WTC11 (cell line): ENCODE measurements at regions not wholly inside any gene's neighbourhood (a gene's known extent, or its start where the extent isn't known, plus 50 kb on each side); places are given as distances from the start of the nearest gene placed in this dataset.

ENCODE experiments used
- ATAC-seq: fragments of 200-7000 bp; cut with Tn5 transposase; 2 replicates; pipeline ENCODE4 v1.10.0; 2021; ENCODE audit warnings: mild to moderate bottlenecking, moderate library complexity
- CTCF ChIA-PET: fragments of 300-600 bp; sonication (Branson Sonifier 250); formaldehyde crosslinking; loops from one replicate; lab custom pipeline; 2021; ENCODE audit warnings: antibody characterized with exemption; lab: Charles Lee
- POLR2A ChIA-PET: fragments of 350-600 bp; sonication (Branson Sonifier 250); formaldehyde crosslinking; loops from one replicate; lab custom pipeline; 2021; ENCODE audit warnings: antibody characterized with exemption; lab: Charles Lee
- DNase-seq: peaks from one replicate; pipeline ENCODE4 v3.0.0; 2021; ENCODE audit warnings: low spot score
- H3K27ac Mint-ChIP-seq: 2 replicates; pipeline ENCODE4 v1.8.0; 2021; ENCODE audit warnings: mixed read lengths
- H3K27me3 Mint-ChIP-seq: 2 replicates; pipeline ENCODE4 v1.8.0; 2021; ENCODE audit warnings: low read depth, mild to moderate bottlenecking, moderate library complexity, mixed read lengths
- H3K36me3 Mint-ChIP-seq: 2 replicates; pipeline ENCODE4 v1.8.0; 2021; ENCODE audit warnings: mixed read lengths
- H3K4me1 Mint-ChIP-seq: 2 replicates; pipeline ENCODE4 v1.8.0; 2022; ENCODE audit warnings: mixed read lengths
- H3K4me3 Mint-ChIP-seq: 2 replicates; pipeline ENCODE4 v1.8.0; 2021; ENCODE audit warnings: mild to moderate bottlenecking, moderate library complexity, mixed read lengths
- H3K9me3 Mint-ChIP-seq: 2 replicates; pipeline ENCODE4 v1.8.0; 2021; ENCODE audit warnings: mixed read lengths
- AR ChIP-seq: fragments of 250-450 bp; sonication (Bioruptor Pico); IDR thresholded peaks from 2 replicates; pipeline ENCODE4 v1.9.0; 2021; ENCODE audit warnings: mild to moderate bottlenecking
- CDX4 ChIP-seq: fragments of 250-450 bp; sonication (Bioruptor Pico); IDR thresholded peaks from 2 replicates; pipeline ENCODE4 v1.9.0; 2021; ENCODE audit warnings: moderate library complexity, mild to moderate bottlenecking, inconsistent platforms, borderline replicate concordance
- E2F5 ChIP-seq: sonication (generic); formaldehyde crosslinking; IDR thresholded peaks from 2 replicates; pipeline ENCODE4 v1.8.1; 2022; ENCODE audit warnings: mild to moderate bottlenecking, moderate library complexity, missing genetic modification reagents
- ELF4 ChIP-seq: sonication (generic); formaldehyde crosslinking; IDR thresholded peaks from 2 replicates; pipeline ENCODE4 v1.8.1; 2022; ENCODE audit warnings: low read depth, mild to moderate bottlenecking, moderate library complexity, missing genetic modification reagents
- FOXP4 ChIP-seq: sonication (generic); formaldehyde crosslinking; IDR thresholded peaks from 2 replicates; pipeline ENCODE4 v1.8.0; 2022; ENCODE audit warnings: mild to moderate bottlenecking, missing genetic modification reagents
- GRHL2 ChIP-seq: fragments of 250-450 bp; sonication (Bioruptor Pico); IDR thresholded peaks from 2 replicates; pipeline ENCODE4 v1.8.0; 2022; ENCODE audit warnings: mild to moderate bottlenecking, moderate library complexity; ENCODE audit not compliant: insufficient replicate concordance, severe bottlenecking
- HMGA2 ChIP-seq: fragments of 250-450 bp; sonication (Bioruptor Pico); IDR thresholded peaks from 2 replicates; pipeline ENCODE4 v1.4.0; 2021; ENCODE audit warnings: mild to moderate bottlenecking, moderate library complexity
- HMGXB4 ChIP-seq: sonication (generic); formaldehyde crosslinking; IDR thresholded peaks from 2 replicates; pipeline ENCODE4 v1.8.1; 2023; ENCODE audit warnings: mild to moderate bottlenecking, moderate library complexity, missing genetic modification reagents
- IRF1 ChIP-seq: sonication (generic); formaldehyde crosslinking; IDR thresholded peaks from 2 replicates; pipeline ENCODE4 v1.8.0; 2023; ENCODE audit warnings: missing genetic modification reagents
- MYBL2 ChIP-seq: sonication (generic); formaldehyde crosslinking; IDR thresholded peaks from 2 replicates; pipeline ENCODE4 v1.8.1; 2023; ENCODE audit warnings: mild to moderate bottlenecking, moderate library complexity, missing genetic modification reagents
- NFYB ChIP-seq: sonication (generic); formaldehyde crosslinking; conservative IDR thresholded peaks from 2 replicates; pipeline ENCODE4 v1.8.0; 2022; ENCODE audit warnings: low read depth, missing genetic modification reagents
- NR1H2 ChIP-seq: sonication (generic); formaldehyde crosslinking; IDR thresholded peaks from 2 replicates; pipeline ENCODE4 v1.9.0; 2021; ENCODE audit warnings: mild to moderate bottlenecking, moderate library complexity, missing genetic modification reagents
- ZBTB21 ChIP-seq: sonication (generic); formaldehyde crosslinking; IDR thresholded peaks from 2 replicates; pipeline ENCODE4 v1.8.1; 2023; ENCODE audit warnings: mild to moderate bottlenecking, missing genetic modification reagents, borderline replicate concordance
- ZBTB43 ChIP-seq: sonication (generic); formaldehyde crosslinking; IDR thresholded peaks from 2 replicates; pipeline ENCODE4 v1.8.1; 2023; ENCODE audit warnings: mild to moderate bottlenecking, missing genetic modification reagents
- ZNF232 ChIP-seq: sonication (generic); formaldehyde crosslinking; IDR thresholded peaks from 2 replicates; pipeline ENCODE4 v1.8.0; 2022; ENCODE audit warnings: mild to moderate bottlenecking, missing genetic modification reagents
- ZNF317 ChIP-seq: sonication (generic); formaldehyde crosslinking; IDR thresholded peaks from 2 replicates; pipeline ENCODE4 v1.8.1; 2023; ENCODE audit warnings: low read depth, mild to moderate bottlenecking, moderate library complexity, missing genetic modification reagents, borderline replicate concordance
- ZNF423 ChIP-seq: fragments of 250-450 bp; sonication (Bioruptor Pico); IDR thresholded peaks from 2 replicates; pipeline ENCODE4 v2.1.2; 2022; ENCODE audit warnings: mild to moderate bottlenecking, moderate library complexity

- no peak for TF ChIP-seq ZNF232 (CRISPR knock-in tag)
- TF ChIP-seq AR (CRISPR knock-in tag): no peak
- no peak for TF ChIP-seq GRHL2 (CRISPR knock-in tag)
- TF ChIP-seq IRF1 (CRISPR knock-in tag): no peak
- no peak for TF ChIP-seq ZNF423
- Mint-ChIP-seq H3K9me3 (no peaks in the 10 kb centered on the region), H3K27me3 (no peaks in the 10 kb centered on the region), H3K36me3 (no peaks in the 10 kb centered on the region), H3K4me3 (no peak overlapping the region), H3K27ac (no peak overlapping the region), H3K4me1 (no peaks in the 10 kb centered on the region)
- ChIA-PET CTCF (no interaction called here), POLR2A (no interaction called here)
- no peak for DNase-seq
- no peak for ATAC-seq
These were observed 438.1 kb downstream of the MDFIC start for GRCh38 chr7:115359955-115360354.

- POLR2A ChIA-PET: no interaction called here
- no peak for TF ChIP-seq ZBTB21 (CRISPR knock-in tag)
- TF ChIP-seq ZBTB43 (CRISPR knock-in tag): no peak
- no peak for TF ChIP-seq ZNF317 (CRISPR knock-in tag)
- TF ChIP-seq ZNF423: no peak
- no peak for TF ChIP-seq MYBL2
- no peak for TF ChIP-seq NR1H2 (CRISPR knock-in tag)
- TF ChIP-seq IRF1 (CRISPR knock-in tag): no peak
- no peak for TF ChIP-seq ELF4 (CRISPR knock-in tag)
- no peak for TF ChIP-seq FOXP4 (CRISPR knock-in tag)
- TF ChIP-seq CDX4 (CRISPR knock-in tag): no peak
- Mint-ChIP-seq H3K4me1 (no peaks in the 10 kb centered on the region), H3K4me3 (no peak overlapping the region), H3K36me3 (no peaks in the 10 kb centered on the region), H3K27ac (no peak overlapping the region), H3K27me3 (no peaks in the 10 kb centered on the region), H3K9me3 (no peaks in the 10 kb centered on the region)
- no peak for ATAC-seq
- no peak for DNase-seq
- CTCF ChIA-PET: interaction anchor here (0.8 kb wide), 1 partner anchor 21 kb away, joined by 3 read pairs; no protein-coding TSS in a partner anchor
These were observed 437.2 kb downstream of the MDFIC start for GRCh38 chr7:115359119-115359518.

GRCh38 chr7:115357703-115357999 lies 435.8 kb downstream of the MDFIC start:
- Mint-ChIP-seq H3K27ac (no peak overlapping the region), H3K27me3 (no peaks in the 10 kb centered on the region), H3K9me3 (no peaks in the 10 kb centered on the region), H3K4me1 (no peaks in the 10 kb centered on the region), H3K4me3 (no peak overlapping the region), H3K36me3 (no peaks in the 10 kb centered on the region)
- no peak for DNase-seq
- ATAC-seq: no peak
- POLR2A ChIA-PET: no interaction called here
- CTCF ChIA-PET: no interaction called here
- TF ChIP-seq NFYB (CRISPR knock-in tag) (no peak), E2F5 (CRISPR knock-in tag) (no peak), NR1H2 (CRISPR knock-in tag) (no peak), HMGXB4 (CRISPR knock-in tag) (no peak), FOXP4 (CRISPR knock-in tag) (no peak), IRF1 (CRISPR knock-in tag) (no peak), HMGA2 (CRISPR knock-in tag) (no peak)
